ENCODE measurements at regions not wholly inside any gene's neighbourhood (a gene's known extent, or its start where the extent isn't known, plus 50 kb on each side); places are given as distances from the start of the nearest gene placed in this dataset.
"Not testable (repeated sequence)": the region's sequence is repeated elsewhere in the genome, so short reads cannot be mapped to it uniquely, and the experiment has no call there.

- DNase-seq (no peak), ATAC-seq (ENCODE audit: low read depth) (no peak)
- H3K27me3 Mint-ChIP-seq, result peaks cover 9% of the 10 kb centered on the region
- no peak overlapping the region for H3K4me3 Mint-ChIP-seq
- H3K4me1 Mint-ChIP-seq, result no peaks in the 10 kb centered on the region
- no peaks in the 10 kb centered on the region for H3K36me3 Mint-ChIP-seq
- POLR2A ChIA-PET, result no interaction called here
- no peaks in the 10 kb centered on the region for H3K9me3 Mint-ChIP-seq
- no peak overlapping the region for H3K27ac Mint-ChIP-seq
Measured at GRCh38 chr4:56139241-56139827, 190.6 kb downstream of the CEP135 start.

- H3K36me3 Mint-ChIP-seq; H3K9me3 Mint-ChIP-seq; H3K27me3 Mint-ChIP-seq; POLR2A ChIA-PET; H3K4me1 Mint-ChIP-seq; H3K4me3 Mint-ChIP-seq; ATAC-seq (ENCODE audit: low read depth); H3K27ac Mint-ChIP-seq; DNase-seq: not testable (repeated sequence)
Measured at GRCh38 chr4:56134834-56135233, 186.1 kb downstream of the CEP135 start.

- Mint-ChIP-seq H3K36me3 (no peaks in the 10 kb centered on the region), H3K27ac (no peak overlapping the region), H3K9me3 (no peaks in the 10 kb centered on the region), H3K4me3 (no peak overlapping the region), H3K4me1 (no peaks in the 10 kb centered on the region), H3K27me3 (peaks cover 5% of the 10 kb centered on the region)
- POLR2A ChIA-PET, result no interaction called here
- DNase-seq, result no peak
- ATAC-seq (ENCODE audit: low read depth), result no peak
Measured at GRCh38 chr4:56134266-56134665, 185.5 kb downstream of the CEP135 start.

DNA sequence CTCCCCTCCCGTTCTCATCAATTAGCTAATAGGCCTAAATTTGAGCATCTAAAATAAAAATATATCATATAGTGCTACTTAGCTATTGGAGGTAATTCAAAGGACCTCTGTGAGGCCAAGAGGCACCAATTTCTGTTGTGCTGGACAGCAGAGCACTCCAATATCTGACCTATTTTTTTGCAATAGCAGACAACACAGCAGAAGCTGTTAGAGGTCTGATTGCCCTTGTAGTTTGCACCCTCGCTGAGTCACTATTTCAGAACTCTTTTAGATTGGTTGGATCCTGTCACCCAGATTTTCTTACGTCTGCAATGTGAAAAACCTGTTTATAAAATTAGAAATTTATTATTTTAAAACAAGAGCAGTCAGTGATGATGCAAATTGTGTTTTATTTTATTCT, 184.1 kb downstream of the CEP135 start:
- H3K27ac Mint-ChIP-seq, result no peak overlapping the region
- H3K4me1 Mint-ChIP-seq, result no peaks in the 10 kb centered on the region
- H3K27me3 Mint-ChIP-seq, result peaks cover 6% of the 10 kb centered on the region
- POLR2A ChIA-PET, result no interaction called here
- no peaks in the 10 kb centered on the region for H3K36me3 Mint-ChIP-seq
- ATAC-seq (ENCODE audit: low read depth) (no peak), DNase-seq (no peak)
- no peak overlapping the region for H3K4me3 Mint-ChIP-seq
- H3K9me3 Mint-ChIP-seq, result no peaks in the 10 kb centered on the region

DNA sequence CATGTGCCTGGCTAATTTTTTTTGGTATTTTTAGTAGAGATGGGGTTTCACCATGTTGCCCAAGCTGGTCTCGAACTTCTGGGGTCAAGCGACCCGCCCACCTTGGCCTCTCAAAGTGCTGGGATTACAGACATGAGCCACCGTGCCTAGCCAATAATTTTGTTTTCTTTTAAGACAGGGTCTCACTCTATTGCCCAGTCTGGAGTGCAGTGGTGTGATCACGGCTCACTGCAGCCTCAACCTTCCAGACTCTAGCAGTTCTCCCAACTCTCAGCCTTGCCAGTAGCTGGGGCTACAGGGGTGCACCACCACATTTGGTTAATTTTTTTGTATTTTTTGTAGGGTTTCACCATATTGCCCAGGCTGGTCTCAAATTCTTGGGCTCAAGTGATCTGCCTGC, 183.4 kb downstream of the CEP135 start:
- POLR2A ChIA-PET; ATAC-seq (ENCODE audit: low read depth); H3K4me1 Mint-ChIP-seq; H3K4me3 Mint-ChIP-seq; H3K9me3 Mint-ChIP-seq; H3K27ac Mint-ChIP-seq; DNase-seq; H3K36me3 Mint-ChIP-seq; H3K27me3 Mint-ChIP-seq: not testable (repeated sequence)

DNA sequence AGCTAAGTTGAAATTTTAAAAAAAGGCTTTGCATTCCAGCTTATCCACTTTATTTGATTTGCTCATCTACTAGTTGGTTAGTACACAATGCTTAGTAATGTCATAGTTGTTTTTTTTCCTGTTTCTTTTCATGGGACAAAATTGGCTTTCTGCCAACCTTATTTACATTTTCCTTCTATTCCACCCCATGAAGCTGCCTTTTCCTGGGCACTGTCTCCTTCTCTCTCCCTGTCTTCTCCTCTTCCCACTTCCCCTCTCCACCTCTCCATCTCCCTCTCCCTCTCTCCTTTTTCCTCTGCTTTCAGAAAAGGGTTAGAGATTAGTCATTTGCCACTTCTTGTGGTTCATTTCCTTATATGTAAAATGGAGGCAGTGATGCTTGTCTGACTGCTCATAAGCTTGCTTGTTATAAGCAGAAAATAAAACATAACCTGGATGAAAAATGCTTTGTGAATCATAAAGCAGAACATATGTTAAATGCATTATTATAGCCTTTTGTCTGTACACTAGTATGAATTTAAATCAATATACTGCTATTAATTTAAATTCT, 181.9 kb downstream of the CEP135 start:
- no peak overlapping the region for H3K27ac Mint-ChIP-seq
- POLR2A ChIA-PET, result no interaction called here

GRCh38 chr4:56129431-56129861, 180.7 kb downstream of the CEP135 start:
- H3K9me3 Mint-ChIP-seq, result no peaks in the 10 kb centered on the region
- H3K4me3 Mint-ChIP-seq, result no peak overlapping the region
- H3K27ac Mint-ChIP-seq, result no peak overlapping the region
- DNase-seq (no peak), ATAC-seq (ENCODE audit: low read depth) (no peak)
- no peaks in the 10 kb centered on the region for H3K4me1 Mint-ChIP-seq
- POLR2A ChIA-PET, result no interaction called here
- H3K27me3 Mint-ChIP-seq, result peaks cover 7% of the 10 kb centered on the region
- H3K36me3 Mint-ChIP-seq, result no peaks in the 10 kb centered on the region

More for the DNA sequence above, 181.9 kb downstream of the CEP135 start:
- no peak for ATAC-seq (ENCODE audit: low read depth)
- Mint-ChIP-seq H3K9me3 (no peaks in the 10 kb centered on the region), H3K4me1 (no peaks in the 10 kb centered on the region), H3K27me3 (peaks cover 7% of the 10 kb centered on the region), H3K4me3 (no peak overlapping the region), H3K36me3 (no peaks in the 10 kb centered on the region)
- no peak for DNase-seq

GRCh38 chr4:56128213-56128612, 179.5 kb downstream of the CEP135 start:
- Mint-ChIP-seq H3K36me3 (no peaks in the 10 kb centered on the region), H3K9me3 (no peaks in the 10 kb centered on the region), H3K4me1 (no peaks in the 10 kb centered on the region), H3K4me3 (no peak overlapping the region), H3K27me3 (peaks cover 8% of the 10 kb centered on the region), H3K27ac (no peak overlapping the region)
- POLR2A ChIA-PET, result no interaction called here
- DNase-seq (no peak), ATAC-seq (ENCODE audit: low read depth) (no peak)

DNA sequence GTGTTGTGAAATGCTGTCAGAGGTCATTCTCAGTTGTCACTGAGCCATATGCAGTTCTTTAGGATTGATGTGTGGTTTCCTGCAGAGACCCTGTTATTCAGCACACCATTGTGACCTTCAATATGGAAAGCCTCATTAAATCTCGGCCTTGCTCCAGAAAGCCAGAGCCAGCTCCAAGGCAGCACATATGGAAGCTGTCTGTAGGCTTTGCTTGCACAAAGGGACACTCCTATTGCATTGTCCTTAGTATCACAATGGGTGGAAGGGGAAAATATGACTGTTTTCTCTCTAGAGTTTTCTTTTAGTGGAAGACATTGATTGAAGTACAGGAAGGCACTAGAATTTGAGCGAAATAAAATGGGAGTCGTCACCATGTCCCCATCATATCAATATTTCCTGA, 179.0 kb downstream of the CEP135 start:
- no peaks in the 10 kb centered on the region for H3K4me1 Mint-ChIP-seq
- POLR2A ChIA-PET, result no interaction called here
- H3K9me3 Mint-ChIP-seq, result no peaks in the 10 kb centered on the region
- no peak for DNase-seq
- no peak overlapping the region for H3K27ac Mint-ChIP-seq
- peaks cover 8% of the 10 kb centered on the region for H3K27me3 Mint-ChIP-seq
- no peaks in the 10 kb centered on the region for H3K36me3 Mint-ChIP-seq
- no peak for ATAC-seq (ENCODE audit: low read depth)
- H3K4me3 Mint-ChIP-seq, result no peak overlapping the region

DNA sequence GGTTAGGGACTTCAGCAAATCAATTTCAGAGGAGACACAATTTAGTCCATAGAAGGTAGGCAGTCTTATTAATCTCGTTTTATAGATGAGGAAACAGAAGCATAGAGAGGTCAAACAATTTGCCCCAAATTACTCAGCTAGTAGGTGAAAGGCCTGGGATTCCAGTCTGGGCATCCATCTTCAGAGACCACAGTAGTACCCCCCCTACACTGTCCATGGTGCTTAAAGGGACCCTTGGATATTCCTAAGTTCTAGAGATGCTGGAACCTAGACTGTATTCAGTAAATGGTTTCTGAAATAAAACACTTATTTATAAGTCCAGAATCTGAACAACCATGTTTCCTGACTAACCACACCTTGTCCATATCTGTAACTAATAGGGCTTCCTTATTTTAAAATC, 174.8 kb downstream of the CEP135 start:
- no peaks in the 10 kb centered on the region for H3K36me3 Mint-ChIP-seq
- H3K27ac Mint-ChIP-seq, result no peak overlapping the region
- H3K4me1 Mint-ChIP-seq, result no peaks in the 10 kb centered on the region
- ATAC-seq (ENCODE audit: low read depth) (no peak), DNase-seq (no peak)
- no peak overlapping the region for H3K4me3 Mint-ChIP-seq
- no peaks in the 10 kb centered on the region for H3K9me3 Mint-ChIP-seq
- POLR2A ChIA-PET, result no interaction called here
- peaks cover 4% of the 10 kb centered on the region for H3K27me3 Mint-ChIP-seq

DNA sequence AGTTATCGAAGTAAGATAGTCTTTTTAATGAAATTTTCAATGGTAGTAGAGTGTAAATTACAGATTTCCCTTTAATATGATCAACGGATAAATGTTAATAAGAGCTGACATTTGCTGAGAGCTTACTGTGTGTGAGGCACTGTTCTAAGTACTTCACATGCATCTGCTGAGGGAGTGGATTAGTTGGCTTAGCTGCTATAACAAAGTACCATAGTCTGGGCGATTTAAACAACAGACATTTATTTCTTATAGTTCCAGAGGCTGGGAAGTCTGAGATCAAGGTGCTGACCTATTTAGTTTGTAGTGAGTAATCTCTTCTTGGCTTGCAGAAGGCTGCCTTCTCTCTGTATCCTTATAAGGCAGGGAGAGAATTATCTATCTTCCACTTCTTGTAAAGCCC, 174.3 kb downstream of the CEP135 start:
- DNase-seq (no peak), ATAC-seq (ENCODE audit: low read depth) (no peak)
- Mint-ChIP-seq H3K27me3 (peaks cover 4% of the 10 kb centered on the region), H3K4me1 (no peaks in the 10 kb centered on the region), H3K9me3 (no peaks in the 10 kb centered on the region), H3K4me3 (no peak overlapping the region), H3K36me3 (no peaks in the 10 kb centered on the region), H3K27ac (no peak overlapping the region)
- POLR2A ChIA-PET, result no interaction called here

DNA sequence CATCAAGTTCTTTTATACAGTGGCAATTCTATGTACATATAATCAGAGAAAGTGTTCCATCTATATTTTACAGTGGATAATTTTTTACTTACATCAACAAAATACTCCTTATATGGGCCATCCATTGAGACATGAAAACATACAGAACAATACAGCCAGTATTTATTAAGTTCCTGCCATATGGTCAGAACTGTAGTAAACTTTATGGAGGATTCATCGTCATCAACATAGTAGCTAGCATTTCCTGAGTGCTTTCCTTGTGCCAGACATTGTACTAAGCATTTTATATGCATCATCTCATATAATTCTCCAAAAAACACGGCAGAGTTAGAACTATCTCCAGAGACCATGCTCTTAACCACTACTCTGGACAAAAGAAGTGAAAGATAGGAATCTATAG, 170.1 kb downstream of the CEP135 start:
- no peaks in the 10 kb centered on the region for H3K27me3 Mint-ChIP-seq
- no peak overlapping the region for H3K4me3 Mint-ChIP-seq
- ATAC-seq (ENCODE audit: low read depth) (no peak), DNase-seq (no peak)
- H3K36me3 Mint-ChIP-seq, result no peaks in the 10 kb centered on the region
- no peaks in the 10 kb centered on the region for H3K9me3 Mint-ChIP-seq
- H3K4me1 Mint-ChIP-seq, result no peaks in the 10 kb centered on the region
- POLR2A ChIA-PET, result no interaction called here
- no peak overlapping the region for H3K27ac Mint-ChIP-seq

DNA sequence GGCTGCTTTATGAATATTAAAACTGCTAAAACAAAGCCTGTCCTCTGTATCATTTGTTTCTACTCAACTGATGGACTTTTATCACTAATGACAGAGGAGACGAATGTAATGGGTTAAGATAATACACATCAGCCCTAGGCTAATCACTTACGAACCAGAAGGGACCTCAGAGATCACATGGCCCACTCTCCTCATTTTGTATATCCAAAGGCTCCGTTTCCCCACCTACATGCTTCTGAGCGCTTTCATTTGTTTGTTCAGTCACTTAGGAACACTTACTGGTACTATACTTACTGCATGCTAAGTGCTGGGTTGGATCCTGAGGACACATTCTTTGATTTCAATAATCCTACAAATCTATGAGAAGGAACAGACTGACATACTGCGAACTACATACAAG, 169.3 kb downstream of the CEP135 start:
- Mint-ChIP-seq H3K4me1 (no peaks in the 10 kb centered on the region), H3K4me3 (no peak overlapping the region)
- no peak for ATAC-seq (ENCODE audit: low read depth)

DNA sequence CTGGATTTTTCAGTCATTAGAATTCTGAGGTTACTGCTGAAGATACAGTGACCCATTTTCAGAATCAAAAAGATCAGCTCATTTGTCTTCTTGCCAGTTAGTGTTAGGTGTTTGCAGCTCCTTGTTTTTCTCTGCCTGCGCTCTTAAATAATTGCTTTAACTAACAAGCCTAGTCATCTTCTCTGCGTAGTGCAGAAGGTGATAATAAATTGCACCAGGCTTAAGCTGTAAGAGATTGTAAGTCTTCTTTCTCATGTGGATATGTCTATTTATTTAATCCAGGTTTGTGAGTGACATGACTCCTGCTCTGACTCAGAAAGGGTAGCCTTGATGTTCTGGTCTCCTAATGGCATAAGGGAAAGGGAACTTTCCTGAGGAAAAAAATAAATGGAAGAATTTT, 167.2 kb downstream of the CEP135 start:
- ATAC-seq (ENCODE audit: low read depth), result no peak
- no peak overlapping the region for H3K4me3 Mint-ChIP-seq
- H3K36me3 Mint-ChIP-seq, result no peaks in the 10 kb centered on the region
- DNase-seq, result no peak
- H3K27me3 Mint-ChIP-seq, result no peaks in the 10 kb centered on the region
- no peaks in the 10 kb centered on the region for H3K4me1 Mint-ChIP-seq
- no peak overlapping the region for H3K27ac Mint-ChIP-seq
- no peaks in the 10 kb centered on the region for H3K9me3 Mint-ChIP-seq
- POLR2A ChIA-PET, result no interaction called here

More for the DNA sequence above, 169.3 kb downstream of the CEP135 start:
- H3K36me3 Mint-ChIP-seq, result no peaks in the 10 kb centered on the region
- no peaks in the 10 kb centered on the region for H3K9me3 Mint-ChIP-seq
- H3K27me3 Mint-ChIP-seq, result no peaks in the 10 kb centered on the region
- DNase-seq, result no peak
- H3K27ac Mint-ChIP-seq, result no peak overlapping the region
- POLR2A ChIA-PET, result no interaction called here

GRCh38 chr4:56112377-56112776, 163.6 kb downstream of the CEP135 start:
- POLR2A ChIA-PET, result no interaction called here
- Mint-ChIP-seq H3K36me3 (no peaks in the 10 kb centered on the region), H3K27me3 (no peaks in the 10 kb centered on the region), H3K4me1 (no peaks in the 10 kb centered on the region), H3K27ac (no peak overlapping the region), H3K4me3 (no peak overlapping the region), H3K9me3 (no peaks in the 10 kb centered on the region)
- DNase-seq (no peak), ATAC-seq (ENCODE audit: low read depth) (no peak)

Data from activated naive CD8-positive, alpha-beta T cell treated with anti-CD3 and anti-CD28 coated beads, Interleukin-2, amount 10 ng/mL, durations not matched to agents 7 days and 5 days (primary cell).